DOHH2 (cell line): ENCODE measurements at regions not wholly inside any gene's neighbourhood (a gene's known extent, or its start where the extent isn't known, plus 50 kb on each side); places are given as distances from the start of the nearest gene placed in this dataset.
"Not testable (repeated sequence)": the region's sequence is repeated elsewhere in the genome, so short reads cannot be mapped to it uniquely, and the experiment has no call there.

Experiments used
- CTCF ChIP-seq: fragments of 200-600 bp; sonication (generic); IDR thresholded peaks from one replicate; pipeline ENCODE4 v1.5.1; 2014; ENCODE audit warnings: antibody characterized with exemption, mild to moderate bottlenecking, low read depth, low read length; ENCODE audit not compliant: poor library complexity, severe bottlenecking
- EZH2phosphoT487 ChIP-seq: fragments of 200-600 bp; sonication (generic); IDR thresholded peaks from 2 replicates; pipeline ENCODE4 v1.6.1; 2017; ENCODE audit warnings: borderline replicate concordance, mild to moderate bottlenecking, antibody characterized with exemption, low read length, moderate library complexity, mixed read lengths

- TF ChIP-seq CTCF, EZH2phosphoT487: not testable (repeated sequence)
These were observed 186.9 kb downstream of the ADRA2C start for GRCh38 chr4:3953140-3953489.
